Heart left ventricle (tissue), 16 donors: ENCODE measurements at regions not wholly inside any gene's neighbourhood (a gene's known extent, or its start where the extent isn't known, plus 50 kb on each side); places are given as distances from the start of the nearest gene placed in this dataset.
"Not testable (repeated sequence)": the region's sequence is repeated elsewhere in the genome, so short reads cannot be mapped to it uniquely, and the experiment has no call there.

Source experiments
- ATAC-seq, 4 donors: fragments of 200-7000 bp; cut with Tn5 transposase; one replicate each; pipeline ENCODE4 v1.9.1; 2020 to 2022; ENCODE audit warnings: moderate library complexity in 4 of 4, mild to moderate bottlenecking in 3 of 4, moderate number of reproducible peaks in 1 of 4
- DNase-seq, 5 donors: peaks; one replicate each; pipeline ENCODE4 v3.0.0-alpha.2; 2020
- H3K27ac ChIP-seq, 12 donors: fragments of 200-600 bp; sonication (generic) in 4 of 12; one replicate each; pipeline versions ENCODE4 v1.5.0 to v1.8.0; 2016 to 2022; ENCODE audit warnings: mild to moderate bottlenecking in 2 of 12
- H3K27me3 ChIP-seq, 9 donors: fragments of 200-600 bp; sonication (generic) in 2 of 9; one replicate each; pipeline versions ENCODE4 v1.5.1 to v1.8.0; 2016 to 2022; ENCODE audit warnings: mild to moderate bottlenecking in 3 of 9
- H3K36me3 ChIP-seq, 9 donors: fragments of 200-600 bp; sonication (generic) in 2 of 9; one replicate each; pipeline versions ENCODE4 v1.5.0 to v1.8.0; 2018 to 2022; ENCODE audit warnings: mild to moderate bottlenecking in 2 of 9
- H3K4me1 ChIP-seq, 12 donors: fragments of 200-600 bp; sonication (generic) in 4 of 12; one replicate each; pipeline versions ENCODE4 v1.5.0 to v1.8.0; 2016 to 2022; ENCODE audit warnings: mild to moderate bottlenecking in 3 of 12
- H3K4me3 ChIP-seq, 12 donors: fragments of 200-600 bp; sonication (generic) in 4 of 12; one replicate each; pipeline versions ENCODE4 v1.5.0 to v1.8.0; 2017 to 2022; ENCODE audit warnings: mild to moderate bottlenecking in 9 of 12, moderate library complexity in 4 of 12
- H3K9me3 ChIP-seq, 12 donors: fragments of 200-600 bp; sonication (generic) in 4 of 12; one replicate each; pipeline versions ENCODE4 v1.5.0 to v1.8.0; 2016 to 2022; ENCODE audit warnings: mild to moderate bottlenecking in 1 of 12
- POLR2A ChIP-seq, 2 donors: fragments of 450-650 bp; IDR thresholded peaks; one replicate each; pipeline ENCODE4 v1.6.1; 2017; ENCODE audit warnings: antibody characterized with exemption in 2 of 2, mild to moderate bottlenecking in 2 of 2, moderate library complexity in 2 of 2
- WGBS, 4 donors: extraction: QIAGEN DNeasy Blood & Tissue Kit in 2 of 4; methylation state at CpG; one replicate each; pipeline versions ENCODE4 v1.1.5 to v1.1.7; 2013 to 2018; 5-methylcytosine and 5-hydroxymethylcytosine counted together
- intact Hi-C, 10 donors: fragments of 100-400 bp; cut with DNase I; formaldehyde crosslinking; loops; one replicate each; pipeline versions ENCODE4 v1.11.1 to v1.14.2; 2022
- TF ChIP-seq, protein P1 (sequence below), 12 donors: fragments of 200-600 bp; sonication (generic) in 4 of 12; IDR thresholded peaks; one replicate each; pipeline versions ENCODE4 v1.5.0 to v1.8.0; 2018 to 2022; ENCODE audit warnings: antibody characterized with exemption in 12 of 12, mild to moderate bottlenecking in 5 of 12
- donor health status: ischemic (EF 13 %, LVEDD 7.1; RV severe dilation, severe dysfunction).
- donor health status: healthy with polysubstance abuse.
- donor health status: DM: no; HTN: yes; CAD: no.
- donor health status: DM: no; HTN: no; CAD: no.
- donor health status: ischemic (EF 25% LVEDD 6.9; RV normal size, moderate dysfunction).
- donor health status: ischemic (EF 25% LVEDD 5.7; RV mildly dilated, moderate dysfunction).
- donor health status: healthy.
- donor health status: DM: yes; HTN: yes; CAD: no.
- donor health status: ischemic (EF 35%, LVEDD 5.7; RV mildly dilated, moderate dysfunction).
- donor health status: nonischemic (EF 11% LVEDD 7.7; RV severe dilation, severe dysfunction).
- donor health status: DM: yes; HTN: yes; CAD: no.
- donor health status: PGD.
- donor health status: ischemic (EF 29% LVEDD 5.4; RV normal size, mild dysfunction).
- donor health status: nonischemic (EF 23%, LVEDD 6.1; RV moderate dilation, normal function).

DNA sequence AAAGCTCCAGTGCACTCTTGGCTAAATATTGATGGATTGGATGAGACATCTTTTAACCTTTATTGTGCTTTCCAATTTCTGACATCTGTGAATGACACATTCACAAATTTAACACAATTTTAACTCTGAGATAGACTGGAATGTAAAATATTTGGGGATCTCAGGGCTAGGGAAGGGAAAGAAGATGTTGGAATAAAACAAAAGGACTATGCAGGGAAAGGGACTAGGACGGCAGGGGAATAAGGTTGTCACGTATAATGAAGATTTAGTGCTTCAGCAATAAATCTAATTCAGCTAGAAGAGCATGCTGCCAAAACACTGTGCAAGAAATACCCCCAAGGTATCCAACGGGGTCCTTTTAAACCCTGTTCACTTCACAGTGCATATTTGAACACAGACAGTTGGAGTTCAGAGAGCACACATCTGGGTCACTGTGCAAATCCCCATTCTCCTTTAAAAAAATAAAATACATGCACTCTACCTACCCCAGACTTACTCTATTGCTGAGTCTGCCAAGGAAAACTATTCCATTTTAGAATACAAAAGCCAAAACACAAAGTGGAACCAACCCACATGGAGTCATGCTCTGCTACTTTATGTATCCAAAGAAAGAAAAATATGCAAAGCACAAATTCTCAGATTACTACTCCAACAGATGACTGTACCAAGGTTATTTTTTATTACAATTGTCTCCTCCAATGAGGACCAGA is 151.0 kb upstream of the RSPO3 start:
- no peak for TF ChIP-seq POLR2A (IDR thresholded peaks at IDR 0.05)
- TF ChIP-seq, protein P1, sequence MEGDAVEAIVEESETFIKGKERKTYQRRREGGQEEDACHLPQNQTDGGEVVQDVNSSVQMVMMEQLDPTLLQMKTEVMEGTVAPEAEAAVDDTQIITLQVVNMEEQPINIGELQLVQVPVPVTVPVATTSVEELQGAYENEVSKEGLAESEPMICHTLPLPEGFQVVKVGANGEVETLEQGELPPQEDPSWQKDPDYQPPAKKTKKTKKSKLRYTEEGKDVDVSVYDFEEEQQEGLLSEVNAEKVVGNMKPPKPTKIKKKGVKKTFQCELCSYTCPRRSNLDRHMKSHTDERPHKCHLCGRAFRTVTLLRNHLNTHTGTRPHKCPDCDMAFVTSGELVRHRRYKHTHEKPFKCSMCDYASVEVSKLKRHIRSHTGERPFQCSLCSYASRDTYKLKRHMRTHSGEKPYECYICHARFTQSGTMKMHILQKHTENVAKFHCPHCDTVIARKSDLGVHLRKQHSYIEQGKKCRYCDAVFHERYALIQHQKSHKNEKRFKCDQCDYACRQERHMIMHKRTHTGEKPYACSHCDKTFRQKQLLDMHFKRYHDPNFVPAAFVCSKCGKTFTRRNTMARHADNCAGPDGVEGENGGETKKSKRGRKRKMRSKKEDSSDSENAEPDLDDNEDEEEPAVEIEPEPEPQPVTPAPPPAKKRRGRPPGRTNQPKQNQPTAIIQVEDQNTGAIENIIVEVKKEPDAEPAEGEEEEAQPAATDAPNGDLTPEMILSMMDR (IDR thresholded peaks at IDR 0.05) = no peak
- 73 to 82% (median 76%) methylated on average over 3 of the region's 3 CpGs for WGBS, 4 donors
- intact Hi-C loops = no loop called here
- no peaks in the 10 kb centered on the region for H3K36me3 ChIP-seq
- H3K4me3 ChIP-seq = no peak overlapping the region
- no peaks in the 10 kb centered on the region for H3K27me3 ChIP-seq
- H3K9me3 ChIP-seq = no peaks in the 10 kb centered on the region
- H3K27ac ChIP-seq = no peak overlapping the region
- no peaks in the 10 kb centered on the region for H3K4me1 ChIP-seq
- no peak for DNase-seq
- ATAC-seq = no peak

DNA sequence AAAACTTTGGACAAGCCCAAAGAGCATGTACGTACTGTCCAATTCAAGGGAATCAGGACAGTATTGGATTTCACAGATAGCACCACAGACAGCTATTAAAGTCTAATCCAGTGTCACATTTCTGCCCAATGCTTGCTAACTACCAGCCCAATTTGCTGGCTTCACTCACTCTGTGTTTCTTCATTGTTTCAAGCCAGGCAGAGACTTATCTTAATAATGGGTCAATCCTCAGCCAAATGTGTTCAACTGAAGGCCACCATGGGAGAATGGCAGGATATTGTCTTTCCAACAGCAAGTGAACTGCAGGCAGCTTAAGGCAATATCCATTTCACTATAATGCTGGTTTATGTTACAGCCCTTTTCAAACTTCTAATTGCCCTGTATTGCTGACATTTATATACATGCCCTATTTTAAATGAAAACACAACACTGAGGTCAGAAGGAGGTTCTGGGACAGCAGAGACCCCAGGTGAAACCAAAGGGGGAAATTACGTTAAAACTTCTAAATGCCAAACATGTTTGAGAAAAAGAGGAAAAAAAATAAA is 142.1 kb upstream of the RSPO3 start:
- Histone ChIP-seq H3K27me3 (no peaks in the 10 kb centered on the region), H3K9me3 (peaks cover 0 to 9% (median 0%) of the 10 kb centered on the region in 12 donors), H3K4me1 (no peaks in the 10 kb centered on the region), H3K36me3 (no peaks in the 10 kb centered on the region), H3K27ac (no peak overlapping the region), H3K4me3 (no peak overlapping the region)
- ATAC-seq (no peak), DNase-seq (no peak)
- 73 to 80% (median 76%) methylated on average over 2 of the region's 2 CpGs for WGBS, 4 donors
- TF ChIP-seq, protein P1 (IDR thresholded peaks at IDR 0.05) = no peak
- no peak for TF ChIP-seq POLR2A (IDR thresholded peaks at IDR 0.05)
- intact Hi-C loops = no loop called here

DNA sequence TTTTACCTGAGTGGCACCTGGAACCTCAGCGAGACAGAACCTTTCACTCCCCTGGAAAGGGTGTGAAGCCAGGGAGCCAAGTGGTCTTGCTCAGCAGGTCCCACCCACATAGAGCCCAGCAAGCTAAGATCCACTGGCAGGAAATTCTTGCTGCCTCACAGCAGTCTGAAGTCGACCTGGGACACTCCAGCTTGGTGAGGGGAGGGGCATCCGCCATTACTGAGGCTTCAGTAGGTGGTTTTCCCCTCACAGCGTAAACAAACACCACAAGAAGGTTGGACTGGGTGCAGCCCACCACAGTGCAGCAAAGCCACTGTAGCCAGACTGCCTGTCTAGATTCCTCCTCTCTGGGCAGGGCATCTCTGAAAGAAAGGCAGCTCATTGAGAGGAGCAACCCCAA is 134.7 kb upstream of the RSPO3 start:
- Histone ChIP-seq H3K4me3 (no peak overlapping the region), H3K4me1 (no peaks in the 10 kb centered on the region), H3K36me3 (no peaks in the 10 kb centered on the region), H3K9me3 (peaks cover 0 to 28% (median 4%) of the 10 kb centered on the region in 12 donors), H3K27me3 (no peaks in the 10 kb centered on the region), H3K27ac (no peak overlapping the region)
- no peak for TF ChIP-seq POLR2A (IDR thresholded peaks at IDR 0.05)
- TF ChIP-seq, protein P1 (IDR thresholded peaks at IDR 0.05) = no peak
- ATAC-seq (no peak), DNase-seq (peak in 1 of 5 donors; percentile 20)
- intact Hi-C loops = no loop called here
- WGBS, 4 donors = 48 to 60% (median 55%) methylated on average over 4 of the region's 4 CpGs

DNA sequence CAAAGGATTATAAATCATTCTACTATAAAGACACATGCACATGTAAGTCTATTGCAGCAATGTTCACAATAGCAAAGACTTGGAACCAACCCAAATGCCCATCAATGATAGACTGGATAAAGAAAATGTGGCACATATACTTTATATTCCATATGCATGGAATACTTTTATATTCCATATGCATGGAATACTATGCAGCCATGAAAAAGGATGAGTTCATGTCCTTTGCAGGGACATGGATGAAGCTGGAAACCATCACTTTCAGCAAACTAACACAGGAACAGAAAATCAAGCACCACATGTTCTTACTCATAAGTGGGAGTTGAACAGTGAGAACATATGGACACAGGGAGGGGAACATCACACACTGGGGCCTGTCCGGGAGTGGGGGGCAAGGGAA is 130.3 kb upstream of the RSPO3 start:
- DNase-seq, H3K27ac ChIP-seq, intact Hi-C loops, ATAC-seq, H3K4me1 ChIP-seq, H3K4me3 ChIP-seq, H3K36me3 ChIP-seq, H3K27me3 ChIP-seq: not testable (repeated sequence)
- WGBS, 4 donors = 79 to 92% (median 90%) methylated on average over 1 of the region's 1 CpG
- H3K9me3 ChIP-seq = peaks cover 0 to 14% (median 4%) of the 10 kb centered on the region in 12 donors
